H9 (cell line): ENCODE measurements at regions not wholly inside any gene's neighbourhood (a gene's known extent, or its start where the extent isn't known, plus 50 kb on each side); places are given as distances from the start of the nearest gene placed in this dataset.

Experiments used
- DNase-seq: peaks from one replicate; pipeline ENCODE4 v3.0.0-alpha.2; 2017
- H2AFZ ChIP-seq: one replicate; pipeline ENCODE4 v1.6.1; 2013; ENCODE audit warnings: mild to moderate bottlenecking, low read length, control low read depth, moderate library complexity
- H2AK5ac ChIP-seq: 2 replicates; pipeline ENCODE4 v1.6.1; 2013; ENCODE audit warnings: low read length, control low read depth, mixed read lengths; ENCODE audit not compliant: insufficient read length
- H2BK120ac ChIP-seq: one replicate; pipeline ENCODE4 v1.6.1; 2013; ENCODE audit warnings: low read depth, mild to moderate bottlenecking, low read length, control low read depth, inconsistent platforms; ENCODE audit not compliant: poor library complexity, severe bottlenecking
- H2BK12ac ChIP-seq: 2 replicates; pipeline ENCODE4 v1.6.1; 2013; ENCODE audit warnings: low read length, control low read depth, mixed read lengths, low read depth; ENCODE audit not compliant: insufficient read length
- H2BK15ac ChIP-seq: 2 replicates; pipeline ENCODE4 v1.6.1; 2013; ENCODE audit warnings: low read depth, low read length, control low read depth
- H2BK20ac ChIP-seq: one replicate; pipeline ENCODE4 v1.6.1; 2013; ENCODE audit warnings: low read depth, mild to moderate bottlenecking, low read length, control low read depth, inconsistent platforms; ENCODE audit not compliant: poor library complexity, severe bottlenecking
- H2BK5ac ChIP-seq: 2 replicates; pipeline ENCODE4 v1.6.1; 2013; ENCODE audit warnings: low read length, control low read depth, mixed read lengths; ENCODE audit not compliant: insufficient read length
- H3K14ac ChIP-seq: 2 replicates; pipeline ENCODE4 v1.6.1; 2013; ENCODE audit warnings: low read length, control low read depth; ENCODE audit not compliant: insufficient read depth
- H3K18ac ChIP-seq: 2 replicates; pipeline ENCODE4 v1.6.1; 2013; ENCODE audit warnings: low read depth, mild to moderate bottlenecking, mixed read lengths, low read length, control low read depth; ENCODE audit not compliant: insufficient read length
- H3K23ac ChIP-seq: 2 replicates; pipeline ENCODE4 v1.6.1; 2013; ENCODE audit warnings: low read length, control low read depth, mixed read lengths, low read depth; ENCODE audit not compliant: insufficient read length
- H3K23me2 ChIP-seq: 2 replicates; pipeline ENCODE4 v1.6.1; 2013; ENCODE audit warnings: low read depth, mild to moderate bottlenecking, mixed read lengths, low read length, control low read depth; ENCODE audit not compliant: insufficient read length, poor library complexity, severe bottlenecking
- H3K27ac ChIP-seq: 2 replicates; pipeline ENCODE4 v1.5.1; 2013; ENCODE audit warnings: low read length, control low read depth, mixed read lengths, low read depth; ENCODE audit not compliant: insufficient read length
- H3K27me3 ChIP-seq: 2 replicates; pipeline ENCODE4 v1.6.1; 2013; ENCODE audit warnings: low read length, control low read depth, inconsistent platforms; ENCODE audit not compliant: insufficient read depth
- H3K4ac ChIP-seq: 2 replicates; pipeline ENCODE4 v1.6.1; 2013; ENCODE audit warnings: low read depth, mild to moderate bottlenecking, control low read depth, inconsistent platforms, low read length, moderate library complexity
- H3K4me1 ChIP-seq: 2 replicates; pipeline ENCODE4 v1.6.1; 2013; ENCODE audit warnings: low read length, control low read depth, inconsistent platforms; ENCODE audit not compliant: insufficient read depth
- H3K4me2 ChIP-seq: 2 replicates; pipeline ENCODE4 v1.6.1; 2013; ENCODE audit warnings: low read length, control low read depth, mixed read lengths; ENCODE audit not compliant: insufficient read length, insufficient read depth
- H3K56ac ChIP-seq: 2 replicates; pipeline ENCODE4 v1.6.1; 2013; ENCODE audit warnings: low read depth, mild to moderate bottlenecking, mixed read lengths, low read length, control low read depth; ENCODE audit not compliant: insufficient read length
- H3K79me1 ChIP-seq: 2 replicates; pipeline ENCODE4 v1.6.1; 2013; ENCODE audit warnings: low read depth, mild to moderate bottlenecking, moderate library complexity, low read length, control low read depth, inconsistent platforms; ENCODE audit not compliant: insufficient read depth, poor library complexity, severe bottlenecking
- H3K79me2 ChIP-seq: 2 replicates; pipeline ENCODE4 v1.6.1; 2013; ENCODE audit warnings: low read length, control low read depth, inconsistent platforms; ENCODE audit not compliant: insufficient read depth
- H3K9ac ChIP-seq: 2 replicates; pipeline ENCODE4 v1.6.1; 2013; ENCODE audit warnings: low read length, control low read depth, mixed read lengths; ENCODE audit not compliant: insufficient read length; ENCODE audit errors: extremely low read depth
- H3K9me3 ChIP-seq: one replicate; pipeline ENCODE4 v1.6.1; 2013; ENCODE audit warnings: low read depth, low read length, inconsistent platforms; ENCODE audit not compliant: control insufficient read depth
- H3T11ph ChIP-seq: one replicate; pipeline ENCODE4 v1.6.1; 2013; ENCODE audit warnings: mild to moderate bottlenecking, low read length, control low read depth, inconsistent platforms
- H4K20me1 ChIP-seq: one replicate; pipeline ENCODE4 v1.6.1; 2013; ENCODE audit not compliant: control insufficient read depth, insufficient read length, insufficient read depth
- H4K5ac ChIP-seq: 2 replicates; pipeline ENCODE4 v1.6.1; 2013; ENCODE audit warnings: low read depth, mild to moderate bottlenecking, mixed read lengths, low read length, control low read depth; ENCODE audit not compliant: insufficient read length
- H4K8ac ChIP-seq: replicated peaks from 2 replicates; pipeline ENCODE4 v1.6.1; 2013; ENCODE audit warnings: low read length, control low read depth, mixed read lengths, low read depth; ENCODE audit not compliant: insufficient read length
- H4K91ac ChIP-seq: 2 replicates; pipeline ENCODE4 v1.6.1; 2013; ENCODE audit warnings: low read depth, mild to moderate bottlenecking, moderate library complexity, mixed read lengths, low read length, control low read depth; ENCODE audit not compliant: insufficient read length
- H3K27ac Mint-ChIP-seq, 3 experiments: 2 replicates in 2 of 3; 3 replicates in 1 of 3; pipeline ENCODE4 v1.8.0; 2020 to 2021; ENCODE audit warnings: mixed read lengths in 3 of 3, mild to moderate bottlenecking in 1 of 3, moderate library complexity in 1 of 3
- H3K27me3 Mint-ChIP-seq: 2 replicates; pipeline ENCODE4 v1.8.0; 2021; ENCODE audit warnings: low read depth, mild to moderate bottlenecking, moderate library complexity, mixed read lengths
- H3K36me3 Mint-ChIP-seq, 3 experiments: 2 replicates in 2 of 3; 3 replicates in 1 of 3; pipeline ENCODE4 v1.8.0; 2020 to 2021; ENCODE audit warnings: low read depth in 3 of 3, mixed read lengths in 3 of 3; ENCODE audit not compliant: insufficient read depth in 1 of 3
- H3K4me1 Mint-ChIP-seq, 2 experiments: 2 replicates each; pipeline ENCODE4 v1.8.0; 2020; ENCODE audit warnings: mixed read lengths in 2 of 2
- H3K4me3 Mint-ChIP-seq, 2 experiments: 2 replicates in 1 of 2; 3 replicates in 1 of 2; pipeline ENCODE4 v1.8.0; 2020 to 2021; ENCODE audit warnings: mild to moderate bottlenecking in 2 of 2, mixed read lengths in 2 of 2, moderate library complexity in 1 of 2
- H3K9me3 Mint-ChIP-seq, 2 experiments: 2 replicates in 1 of 2; 3 replicates in 1 of 2; pipeline ENCODE4 v1.8.0; 2020; ENCODE audit warnings: mild to moderate bottlenecking in 2 of 2, mixed read lengths in 2 of 2, moderate library complexity in 1 of 2
- CTCF ChIP-seq: fragments of 200-600 bp; sonication (generic); conservative IDR thresholded peaks from 3 replicates; pipeline ENCODE4 v1.8.0; 2021; ENCODE audit warnings: antibody characterized with exemption, mild to moderate bottlenecking
- WGBS: extraction: QIAGEN DNeasy Blood & Tissue Kit; methylation state at CpG from one replicate; pipeline ENCODE4 v1.1.7; 2013; ENCODE audit warnings: missing lambda C conversion rate, low lambda C conversion rate, mixed read lengths; ENCODE audit not compliant: insufficient read length; ENCODE audit errors: extremely low coverage; 5-methylcytosine and 5-hydroxymethylcytosine counted together

DNA sequence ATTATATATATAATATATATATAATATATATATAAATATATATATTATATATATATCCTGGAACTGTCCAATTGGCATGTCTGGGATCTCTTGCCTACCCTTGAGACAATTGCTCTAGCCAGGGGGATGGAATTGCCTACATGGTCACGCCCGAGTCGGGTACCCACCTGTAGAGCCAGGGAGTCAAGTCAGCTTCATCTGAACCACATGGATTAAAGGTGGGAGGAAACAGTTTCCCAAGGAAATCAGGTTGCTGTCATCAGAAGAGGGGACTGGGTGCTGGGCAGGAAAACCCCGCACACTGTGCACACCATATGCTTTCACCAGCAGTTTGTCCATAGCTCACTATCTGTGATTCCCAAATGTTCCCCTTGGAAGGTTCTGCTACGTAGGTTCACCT is 252.5 kb upstream of the NOX3 start:
- H3K4me1 Mint-ChIP-seq, result peaks cover 0 to 4% of the 10 kb centered on the region in 2 experiments; a peak in 2 of 4 replicates
- H3K27me3 Mint-ChIP-seq, result peaks cover 2% of the 10 kb centered on the region; the same call in 1 of the 2 replicates
- H3K9ac ChIP-seq, result no peak overlapping the region

More for the DNA sequence above, 252.5 kb upstream of the NOX3 start:
- Histone ChIP-seq H2AFZ (no peak overlapping the region), H3K4ac (no peak overlapping the region), H2BK120ac (no peak overlapping the region), H3K79me2 (no peaks in the 10 kb centered on the region), H3K56ac (no peak overlapping the region), H3K4me2 (no peak overlapping the region), H4K91ac (no peak overlapping the region), H3K27ac (no peak overlapping the region), H3T11ph (no peak overlapping the region), H3K27me3 (no peaks in the 10 kb centered on the region), H3K4me1 (no peaks in the 10 kb centered on the region), H4K8ac (no peak overlapping the region), H4K20me1 (no peaks in the 10 kb centered on the region), H3K23me2 (no peaks in the 10 kb centered on the region), H2BK5ac (no peak overlapping the region), H2BK12ac (no peak overlapping the region), H2BK20ac (no peak overlapping the region), H3K79me1 (no peaks in the 10 kb centered on the region), H3K18ac (no peak overlapping the region), H3K14ac (no peak overlapping the region; the same call in 1 of the 2 replicates), H4K5ac (no peak overlapping the region), H3K23ac (no peak overlapping the region), H2AK5ac (no peak overlapping the region), H2BK15ac (no peak overlapping the region), H3K9me3 (no peaks in the 10 kb centered on the region)
- TF ChIP-seq CTCF, result no peak
- Mint-ChIP-seq H3K36me3 (no peaks in the 10 kb centered on the region; a peak in 1 of 7 replicates), H3K4me3 (no peak overlapping the region), H3K9me3 (no peaks in the 10 kb centered on the region), H3K27ac (no peak overlapping the region)
- DNase-seq, result no peak
- WGBS, result no CpG with 5 or more reads among the region's 5 CpGs
